SK-N-DZ (cell line): ENCODE measurements at regions not wholly inside any gene's neighbourhood (a gene's known extent, or its start where the extent isn't known, plus 50 kb on each side); places are given as distances from the start of the nearest gene placed in this dataset.

ENCODE experiments used
- DNase-seq: peaks from one replicate; pipeline ENCODE4 v3.0.0-alpha.2; 2015; ENCODE audit warnings: low spot score

GRCh38 chr6:62479697-62480220 lies 193.7 kb upstream of the KHDRBS2 start:
- DNase-seq, result no peak

DNA sequence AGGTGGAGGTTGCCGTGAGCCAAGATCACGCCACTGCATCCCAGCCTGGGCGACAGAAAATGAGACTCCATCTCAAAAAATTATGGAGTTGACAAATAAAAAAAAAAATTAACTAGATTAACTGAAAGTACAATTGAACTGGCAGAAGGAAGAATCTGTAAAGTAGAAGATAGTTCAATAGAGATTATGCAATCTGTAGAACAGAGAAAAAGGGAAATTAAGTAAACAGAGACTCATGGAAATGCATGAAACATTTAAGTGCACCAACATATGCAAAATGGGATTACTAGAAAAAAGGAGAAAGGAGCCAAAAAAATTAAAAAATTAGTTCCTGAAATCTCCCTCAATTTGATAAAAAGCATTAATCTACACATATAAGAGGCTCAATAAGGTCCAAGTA lies 188.8 kb upstream of the KHDRBS2 start:
- DNase-seq, result no peak

DNA sequence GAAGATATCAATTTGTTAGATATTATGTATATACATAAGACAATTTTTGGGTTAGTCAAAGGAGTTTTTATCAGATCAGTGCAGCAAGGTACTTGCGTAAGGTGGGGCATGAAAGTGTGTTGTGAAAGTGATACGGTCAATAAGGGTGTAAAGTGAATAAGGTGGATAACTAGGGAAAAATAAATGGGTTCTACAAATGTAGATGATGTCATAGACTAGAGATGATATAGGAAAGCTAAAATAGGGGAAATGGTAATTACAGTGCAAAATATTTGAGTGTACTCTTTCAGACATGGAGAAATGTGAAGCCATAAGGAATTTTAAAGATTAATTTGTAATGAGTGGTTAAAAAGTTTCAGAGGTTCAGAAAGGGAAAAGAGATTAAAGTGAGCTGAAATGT lies 180.6 kb upstream of the KHDRBS2 start:
- DNase-seq, result no peak

- DNase-seq, result no peak
These were observed 179.2 kb upstream of the KHDRBS2 start for GRCh38 chr6:62465206-62465605.

GRCh38 chr6:62452586-62452985 lies 166.6 kb upstream of the KHDRBS2 start:
- DNase-seq, result no peak

DNA sequence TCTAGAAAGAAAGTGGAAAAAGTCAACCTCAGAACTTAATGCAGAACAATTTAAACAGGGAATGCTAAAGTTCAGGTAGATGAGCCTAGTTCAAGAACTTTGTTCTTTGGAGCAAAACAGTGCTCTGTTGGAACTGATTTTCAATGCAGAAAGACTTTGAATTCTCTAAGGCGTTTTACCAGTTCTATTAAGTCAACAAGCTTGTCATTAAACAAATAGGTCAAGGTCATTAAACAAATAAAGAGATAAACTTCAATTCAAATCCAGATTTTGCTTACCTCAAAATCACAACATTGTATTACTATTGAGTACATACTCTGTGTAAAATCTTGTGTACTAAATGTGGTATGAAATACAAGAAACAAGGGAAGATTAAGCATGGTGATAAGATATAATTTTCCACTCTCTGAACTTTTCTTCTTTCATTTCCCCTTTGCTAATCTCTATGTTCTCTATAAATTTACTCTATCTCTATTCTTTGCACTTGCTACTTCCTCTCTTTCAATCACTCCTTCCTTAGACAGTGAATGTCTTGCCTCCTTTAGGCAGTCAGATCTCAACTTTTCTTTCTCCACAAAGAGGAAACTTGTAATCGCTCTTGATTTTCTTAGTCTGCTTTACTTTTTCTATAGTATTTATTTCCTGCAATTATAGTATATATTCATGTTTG lies 160.8 kb upstream of the KHDRBS2 start:
- no peak for DNase-seq

DNA sequence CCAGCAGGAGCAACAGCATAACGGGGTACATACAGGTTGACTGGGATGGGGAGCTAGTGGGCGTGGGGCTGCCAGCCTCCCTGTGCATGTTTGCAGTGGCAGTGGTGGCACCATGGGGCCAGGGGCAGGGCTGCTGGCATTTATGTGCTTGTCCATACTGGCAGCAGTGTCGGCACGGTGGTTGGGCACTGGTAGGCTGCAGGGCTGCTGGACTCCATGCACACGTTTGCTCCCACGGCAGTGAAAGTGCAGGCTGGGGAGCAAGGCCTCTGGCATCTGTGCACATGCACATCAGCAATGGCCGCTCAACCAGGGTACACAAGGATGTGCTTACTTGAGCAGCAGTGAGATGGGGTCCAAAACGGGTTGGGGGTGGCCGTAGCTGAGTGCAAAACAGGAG lies 159.5 kb upstream of the KHDRBS2 start:
- DNase-seq, result no peak

- DNase-seq, result no peak
These were observed 155.2 kb upstream of the KHDRBS2 start for GRCh38 chr6:62441182-62441581.

- no peak for DNase-seq
These were observed 143.8 kb upstream of the KHDRBS2 start for GRCh38 chr6:62429781-62430180.

DNA sequence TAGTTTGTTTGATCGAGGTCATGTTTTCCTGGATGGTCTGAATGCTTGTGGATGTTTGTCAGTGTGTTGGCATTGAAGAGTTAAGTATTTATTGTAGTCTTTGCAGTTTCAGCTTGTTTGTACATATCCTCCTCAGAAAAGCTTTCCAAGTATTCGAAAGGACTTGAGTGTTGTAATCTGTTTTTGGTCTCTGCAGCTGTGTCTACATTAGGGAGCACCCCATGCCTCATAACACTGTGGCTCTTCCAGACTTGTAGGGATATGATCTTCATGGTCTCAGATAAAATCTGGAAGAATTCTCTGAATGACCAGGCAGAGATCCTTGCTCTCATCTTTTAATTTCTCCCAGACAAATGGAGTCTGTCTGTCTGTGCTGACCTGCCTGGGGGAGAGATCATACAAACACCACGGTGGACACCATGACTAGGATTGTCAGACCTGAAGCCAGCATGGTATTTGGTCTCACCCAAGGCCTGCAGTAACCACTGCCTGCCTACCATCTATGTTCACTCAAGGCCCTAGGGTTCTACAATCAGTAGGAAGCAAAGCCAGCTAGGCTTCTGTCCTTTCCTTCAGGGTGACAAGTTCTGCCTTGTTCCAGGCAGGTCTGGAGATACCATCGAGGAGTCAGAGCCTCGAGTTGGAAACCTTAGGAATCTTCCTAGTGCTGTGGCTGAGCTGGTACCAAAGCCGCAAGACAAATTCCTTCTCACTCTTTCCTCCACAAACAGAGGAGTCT lies 114.7 kb upstream of the KHDRBS2 start:
- DNase-seq, result no peak

- DNase-seq, result no peak
These were observed 107.6 kb upstream of the KHDRBS2 start for GRCh38 chr6:62393608-62394007.

DNA sequence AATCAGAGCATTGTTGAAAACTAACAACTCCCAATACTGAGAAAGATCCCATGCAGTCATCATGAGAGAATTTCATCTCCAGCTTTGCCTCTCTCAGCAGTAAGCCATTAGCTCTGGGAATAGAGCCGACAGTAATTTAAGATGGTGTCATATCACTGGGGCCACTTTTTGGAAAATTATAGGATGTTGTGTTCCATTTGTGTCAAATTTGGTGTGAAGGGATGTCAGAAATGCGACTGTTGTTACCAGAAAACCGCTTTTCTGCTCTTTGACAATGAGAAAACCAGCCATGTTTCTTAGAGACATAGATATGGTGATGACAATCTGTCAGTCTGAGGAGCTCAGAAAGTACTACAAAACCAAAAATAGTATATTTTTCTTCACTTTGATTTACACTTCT lies 106.3 kb upstream of the KHDRBS2 start:
- DNase-seq, result no peak

- no peak for DNase-seq
These were observed 105.3 kb upstream of the KHDRBS2 start for GRCh38 chr6:62391358-62391757.

DNA sequence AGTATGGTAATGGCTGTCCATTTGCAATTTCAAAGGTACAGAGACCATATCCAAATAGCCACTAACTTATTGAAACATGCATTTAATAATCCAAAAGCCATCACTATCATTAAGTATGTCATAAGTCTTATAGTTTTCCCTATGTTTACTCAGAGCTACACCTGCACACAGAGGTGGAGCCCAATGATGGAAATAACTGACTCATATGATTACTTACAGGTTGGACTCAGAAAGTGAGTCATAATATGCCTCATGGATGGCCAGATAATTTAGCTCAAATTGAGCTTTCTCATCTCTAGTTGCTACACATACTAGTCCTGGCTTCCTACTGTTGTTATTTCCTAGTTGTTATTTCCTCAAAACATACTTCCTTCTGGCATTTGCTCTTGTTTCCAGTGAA lies 104.4 kb upstream of the KHDRBS2 start:
- no peak for DNase-seq

GRCh38 chr6:62371453-62372210 lies 85.6 kb upstream of the KHDRBS2 start:
- no peak for DNase-seq

DNA sequence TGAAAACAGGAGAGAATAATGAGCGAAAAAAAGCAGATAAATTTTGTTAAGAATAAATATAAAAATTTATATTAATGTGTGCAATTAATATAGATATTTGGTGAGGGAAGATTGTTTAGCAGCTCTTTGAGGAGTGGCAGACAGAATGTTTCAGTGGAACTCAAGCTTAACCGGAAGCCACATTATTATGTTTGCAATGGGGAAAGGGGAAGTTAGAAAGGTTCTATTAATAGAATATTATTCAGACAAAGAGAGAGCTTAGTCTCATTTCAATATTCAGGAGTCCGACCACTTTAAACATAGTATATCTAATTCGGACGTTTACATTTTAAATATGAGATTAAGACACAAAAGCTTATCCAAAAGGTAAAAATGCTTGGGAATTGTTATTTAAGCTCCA lies 81.6 kb upstream of the KHDRBS2 start:
- DNase-seq, result no peak

- DNase-seq, result no peak
These were observed 76.1 kb upstream of the KHDRBS2 start for GRCh38 chr6:62362097-62362496.

DNA sequence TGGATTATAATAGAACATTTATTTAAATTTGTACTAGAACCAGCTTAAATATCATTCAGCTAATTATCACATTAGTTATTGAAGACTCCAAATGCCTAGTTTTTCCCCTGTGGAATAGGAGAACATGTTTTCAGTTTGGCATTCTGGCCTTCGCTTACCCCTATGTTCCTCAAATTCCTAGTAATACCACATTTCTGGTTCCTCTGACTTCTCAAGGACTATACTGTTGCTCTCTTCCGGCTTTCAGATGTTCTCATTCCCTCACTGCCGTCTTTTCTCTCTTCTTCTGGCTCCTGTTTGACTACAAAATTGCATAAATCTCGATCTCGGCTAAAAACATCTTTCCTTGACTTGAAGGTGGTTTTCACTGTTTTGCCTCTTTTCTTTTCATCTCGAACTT lies 71.8 kb upstream of the KHDRBS2 start:
- no peak for DNase-seq

- DNase-seq, result no peak
These were observed 68.2 kb upstream of the KHDRBS2 start for GRCh38 chr6:62354261-62354660.

GRCh38 chr6:62345962-62346689 lies 60.1 kb upstream of the KHDRBS2 start:
- DNase-seq, result no peak

DNA sequence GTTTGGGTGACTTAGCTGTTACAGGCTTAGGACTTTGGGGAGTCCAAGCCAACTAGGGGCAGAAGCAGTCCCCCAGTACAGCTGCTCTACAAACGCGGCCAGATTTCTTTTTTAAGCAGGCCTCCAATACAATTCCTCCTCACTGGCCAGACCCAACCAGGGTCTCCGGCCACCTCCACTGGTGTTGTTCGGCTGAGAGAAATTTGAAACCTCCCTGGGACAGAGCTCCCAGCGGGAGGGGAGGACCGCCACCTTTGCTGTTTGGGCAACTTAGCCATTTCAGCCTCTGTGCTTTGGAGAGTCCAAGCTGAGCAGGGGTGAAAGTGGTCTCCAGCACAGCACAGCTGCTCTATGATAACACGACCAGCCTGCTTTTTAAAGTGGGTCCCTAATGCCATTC lies 59.4 kb upstream of the KHDRBS2 start:
- no peak for DNase-seq

- no peak for DNase-seq
These were observed 58.8 kb upstream of the KHDRBS2 start for GRCh38 chr6:62344850-62345249.
